M059J (cell line): ENCODE measurements at regions not wholly inside any gene's neighbourhood (a gene's known extent, or its start where the extent isn't known, plus 50 kb on each side); places are given as distances from the start of the nearest gene placed in this dataset.

Source experiments
- DNase-seq: peaks from one replicate; pipeline ENCODE4 v3.0.0-alpha.2; 2012; ENCODE audit warnings: low read depth

DNA sequence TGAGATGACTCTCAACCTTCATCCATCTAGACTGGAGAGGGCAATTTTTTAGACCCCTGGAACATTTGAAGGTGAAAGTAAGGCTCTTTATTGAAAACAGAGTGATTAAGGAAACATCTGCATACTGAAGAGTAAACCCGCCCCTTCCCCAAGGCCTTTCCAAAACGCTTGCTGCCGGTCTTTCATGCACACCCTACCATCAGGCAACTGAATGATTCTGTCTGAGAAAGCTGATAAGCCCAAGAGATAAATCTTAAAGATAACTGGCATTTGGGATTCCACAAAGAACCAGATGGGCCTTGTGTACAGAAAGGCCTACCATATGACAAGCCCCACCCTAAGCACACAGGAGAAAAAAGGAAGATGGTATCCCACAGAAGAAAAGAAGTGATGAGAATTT, 54.4 kb upstream of the PIK3R1 start:
- no peak for DNase-seq

DNA sequence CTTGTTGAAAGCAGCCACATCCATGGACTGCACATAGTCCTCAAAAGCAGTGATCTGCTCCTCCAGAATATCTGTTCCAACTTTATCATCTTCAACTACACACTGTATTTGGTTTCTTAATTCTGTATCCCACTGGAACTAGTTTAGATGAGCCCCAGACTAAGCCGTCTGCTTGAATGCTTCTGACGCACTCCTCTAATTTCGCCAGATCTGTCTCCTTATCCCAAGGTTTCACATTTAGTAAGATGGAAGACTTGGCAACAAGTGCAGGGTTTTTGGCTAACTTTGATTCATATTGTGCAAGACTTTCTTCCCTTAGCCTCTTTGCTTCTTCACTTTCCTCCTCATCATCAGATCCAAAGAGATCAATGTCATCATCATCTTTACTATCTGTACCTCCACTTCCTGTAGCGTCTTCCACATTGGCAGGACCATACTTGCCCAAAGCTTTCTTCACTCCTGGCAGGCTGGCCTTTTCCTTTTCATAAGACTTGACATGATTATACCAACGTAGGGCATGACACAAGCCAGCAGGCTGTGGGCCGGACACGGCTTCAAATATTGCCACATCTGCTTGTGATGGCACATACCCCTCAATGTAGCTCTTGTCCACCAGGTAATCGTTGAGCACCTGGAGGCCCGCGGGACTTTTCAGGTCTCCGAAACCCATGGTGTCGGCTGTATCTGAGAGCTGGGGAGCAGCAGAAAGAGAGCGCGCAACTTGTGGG, 56.2 kb upstream of the PIK3R1 start:
- DNase-seq = no peak

DNA sequence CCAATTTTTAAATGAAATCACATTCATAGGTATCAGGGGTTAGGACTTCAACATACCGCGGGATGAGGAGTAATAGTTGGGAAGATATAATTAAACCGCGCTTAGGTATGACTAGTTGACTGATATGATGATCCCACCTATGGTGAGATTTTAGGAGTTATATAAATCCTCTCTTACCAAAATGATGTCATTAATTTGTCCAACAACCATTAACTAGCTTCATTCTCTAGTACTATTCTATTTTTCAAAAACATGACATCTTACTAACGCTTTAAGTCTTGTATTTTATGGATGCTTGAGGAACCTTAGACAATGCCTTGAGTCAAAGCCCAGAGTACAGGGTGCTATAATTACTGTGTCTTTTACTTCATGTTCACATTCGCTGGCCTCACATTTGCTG, 59.6 kb upstream of the PIK3R1 start:
- no peak for DNase-seq

DNA sequence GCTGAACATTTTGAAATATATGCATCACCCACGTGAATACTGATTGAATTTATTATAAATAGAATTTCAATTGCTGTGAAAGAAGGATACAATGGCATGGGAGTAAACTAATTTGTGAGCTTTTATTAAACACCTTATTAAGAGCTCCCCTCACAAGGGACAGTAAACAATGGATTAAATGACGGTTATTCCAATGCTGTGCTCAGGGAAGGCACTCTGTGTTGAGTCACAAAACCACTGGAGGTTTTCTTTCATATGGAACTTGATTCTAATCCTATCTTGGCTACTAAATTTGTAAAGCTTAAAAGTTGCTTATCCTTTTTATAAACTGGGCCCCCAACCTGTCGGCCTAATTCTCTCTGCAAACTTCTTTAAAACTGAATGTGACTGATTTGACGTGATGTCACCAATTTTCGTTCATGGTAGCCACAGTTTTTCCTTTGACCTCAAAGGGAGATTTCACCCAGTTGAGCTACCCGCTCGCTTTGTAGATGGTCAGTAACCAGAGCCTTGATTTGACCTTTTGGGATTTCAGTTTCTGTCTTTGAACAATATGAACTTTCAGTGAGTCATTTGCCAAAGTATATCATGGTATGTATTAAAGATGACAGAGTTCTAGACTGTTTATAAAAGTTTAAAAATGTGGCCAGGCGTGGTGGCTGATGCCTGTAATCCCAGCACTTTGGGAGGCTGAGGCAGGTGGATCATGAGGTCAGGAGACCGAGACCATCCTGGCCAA, 61.3 kb upstream of the PIK3R1 start:
- no peak for DNase-seq

DNA sequence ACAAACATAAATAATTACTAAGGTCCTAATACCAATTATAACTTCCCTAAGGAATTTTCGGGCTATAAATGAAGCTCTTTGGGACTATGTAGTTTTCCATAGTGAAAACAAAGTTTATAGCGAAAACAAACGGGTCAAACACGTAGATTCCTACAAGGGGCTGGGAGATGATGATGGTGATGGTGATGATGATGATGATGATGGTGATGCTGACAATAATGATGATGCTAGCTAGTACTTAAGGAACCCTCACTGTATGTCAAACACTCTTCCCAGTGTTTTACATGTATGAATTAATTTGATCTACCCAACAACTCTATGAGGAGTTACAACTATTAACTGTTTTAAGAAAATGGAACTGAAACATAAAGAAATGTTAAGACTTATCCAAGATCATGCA, 63.7 kb upstream of the PIK3R1 start:
- DNase-seq = no peak

DNA sequence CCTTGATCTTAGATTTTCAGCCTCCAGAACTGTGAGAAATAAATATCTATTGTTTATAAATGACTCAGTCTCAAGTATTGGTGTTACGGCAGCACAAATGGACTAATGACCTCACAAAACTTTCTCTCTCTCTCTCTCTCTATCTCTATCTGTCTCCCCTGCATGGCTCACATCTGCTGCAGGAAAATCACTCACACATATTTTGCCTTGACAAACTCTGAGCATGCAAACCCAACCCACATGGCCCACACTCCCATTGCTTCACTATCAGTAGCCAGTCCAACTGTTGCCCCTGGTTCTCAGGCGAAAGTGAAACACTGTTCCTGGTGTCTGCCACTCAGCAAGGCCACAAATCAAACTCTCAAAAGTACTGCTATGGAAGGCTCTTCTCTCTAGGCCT, 66.4 kb upstream of the PIK3R1 start:
- DNase-seq = peak; percentile 29

DNA sequence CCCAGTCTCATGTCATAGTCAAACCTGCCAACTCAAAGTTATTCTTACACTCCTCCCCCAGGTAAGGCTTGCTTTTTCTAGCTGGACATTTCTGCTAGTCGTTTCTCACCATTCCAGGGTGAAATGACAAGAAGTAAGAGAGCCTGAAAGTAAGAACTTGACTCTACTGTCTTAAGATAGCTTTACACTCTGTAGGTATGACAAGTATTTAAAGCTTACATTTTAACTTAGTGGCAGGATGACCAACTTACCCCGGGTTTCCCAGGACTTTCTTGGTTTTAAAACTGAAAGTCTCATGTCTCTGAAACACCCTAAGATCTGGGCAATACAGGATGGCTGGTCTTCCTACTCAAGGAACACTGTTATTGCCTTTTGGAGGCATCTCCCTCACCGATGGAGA, 67.5 kb upstream of the PIK3R1 start:
- DNase-seq = no peak

DNA sequence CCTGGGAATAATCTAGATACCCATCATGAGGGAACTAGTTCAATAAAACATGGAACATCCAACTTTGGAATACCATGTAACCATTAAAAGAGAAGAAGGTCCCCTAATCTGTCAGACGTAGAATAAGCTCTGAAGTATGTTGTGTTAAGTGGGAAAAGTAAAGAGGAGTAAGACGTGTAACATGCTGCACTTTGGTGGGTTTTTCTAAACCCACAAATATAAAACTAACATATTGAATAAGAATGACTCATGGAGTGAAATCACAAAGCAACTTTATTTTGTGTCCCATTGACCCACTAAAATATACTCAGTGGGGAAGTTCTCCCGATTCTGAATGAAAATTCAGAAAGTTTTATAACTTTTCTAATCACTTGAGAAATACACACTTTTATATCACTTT, 67.9 kb upstream of the PIK3R1 start:
- no peak for DNase-seq

DNA sequence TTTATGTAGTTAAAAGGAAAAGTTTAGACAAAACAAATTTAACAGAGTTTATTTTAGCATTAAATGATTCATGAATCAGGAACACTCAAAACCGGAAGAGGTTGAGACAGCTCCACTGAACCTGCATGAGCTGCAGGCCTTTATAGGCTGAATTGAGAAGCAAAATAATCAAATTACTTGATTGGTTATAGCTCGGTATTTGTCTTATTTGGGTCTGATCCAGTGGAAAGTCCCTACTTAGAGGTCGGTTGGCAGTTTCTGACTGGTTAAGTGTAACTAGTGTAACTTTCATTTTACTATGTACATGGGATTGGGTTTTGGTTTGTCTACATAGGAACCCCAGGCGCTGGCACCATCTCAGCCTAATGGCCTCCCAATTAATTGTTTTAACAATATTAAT, 74.1 kb upstream of the PIK3R1 start:
- peak; percentile 71 for DNase-seq

DNA sequence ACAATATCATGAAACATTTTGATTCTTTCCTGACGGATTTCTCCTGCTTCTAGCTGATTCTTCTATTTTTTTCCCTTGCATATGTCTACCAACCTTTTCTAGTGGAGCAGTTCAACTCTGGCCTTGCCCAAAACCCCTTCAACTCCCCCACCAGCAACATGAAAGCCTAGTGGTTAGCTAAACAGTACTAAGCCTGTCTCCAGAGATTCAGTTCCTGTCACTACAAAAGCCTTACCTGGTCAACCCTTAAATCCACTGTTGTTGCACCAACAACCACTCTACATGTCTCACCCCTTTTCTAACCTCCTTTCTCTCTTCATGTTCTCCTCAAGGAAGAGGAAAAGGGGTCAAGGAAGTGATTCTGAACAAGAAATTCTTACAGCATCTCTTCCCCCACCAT, 74.8 kb upstream of the PIK3R1 start:
- DNase-seq = no peak

DNA sequence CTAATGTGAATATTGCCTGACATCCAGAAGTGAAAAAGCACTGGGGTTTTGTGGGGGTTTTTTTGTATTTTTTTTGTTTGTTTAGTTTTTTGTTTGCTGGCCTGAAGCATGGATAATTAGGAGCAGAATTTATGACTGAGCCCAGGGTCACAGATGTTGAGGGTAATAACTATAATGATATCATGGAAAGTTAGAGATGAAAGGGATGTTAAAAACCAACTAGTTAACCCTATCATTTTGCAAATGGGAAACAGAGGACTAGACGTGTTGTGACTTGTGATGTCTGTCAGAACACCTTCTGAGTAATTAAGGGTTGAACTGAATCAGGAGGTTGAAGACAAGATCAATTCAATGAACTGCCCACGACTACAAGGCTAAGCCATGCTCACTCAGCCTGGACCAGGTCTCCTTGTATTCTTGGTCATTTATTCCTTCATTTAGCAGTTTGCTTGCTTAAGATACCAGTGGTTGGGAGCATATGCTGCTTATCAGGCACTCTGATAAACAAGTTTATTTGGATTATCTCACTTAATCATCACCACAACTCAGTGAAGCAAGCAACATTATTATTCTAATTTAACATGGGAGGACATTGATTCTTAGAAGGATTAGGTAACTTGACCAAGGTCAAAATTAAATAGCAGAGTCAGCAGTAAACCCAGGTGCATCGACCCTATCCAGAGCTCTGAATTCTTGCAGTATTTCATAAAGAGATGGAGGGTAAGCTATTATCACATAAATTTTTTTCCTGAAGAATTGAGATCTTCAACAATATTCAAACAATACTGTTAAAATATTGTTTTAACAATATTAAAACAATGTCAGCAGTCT, 75.7 kb upstream of the PIK3R1 start:
- peak; percentile 14 for DNase-seq

DNA sequence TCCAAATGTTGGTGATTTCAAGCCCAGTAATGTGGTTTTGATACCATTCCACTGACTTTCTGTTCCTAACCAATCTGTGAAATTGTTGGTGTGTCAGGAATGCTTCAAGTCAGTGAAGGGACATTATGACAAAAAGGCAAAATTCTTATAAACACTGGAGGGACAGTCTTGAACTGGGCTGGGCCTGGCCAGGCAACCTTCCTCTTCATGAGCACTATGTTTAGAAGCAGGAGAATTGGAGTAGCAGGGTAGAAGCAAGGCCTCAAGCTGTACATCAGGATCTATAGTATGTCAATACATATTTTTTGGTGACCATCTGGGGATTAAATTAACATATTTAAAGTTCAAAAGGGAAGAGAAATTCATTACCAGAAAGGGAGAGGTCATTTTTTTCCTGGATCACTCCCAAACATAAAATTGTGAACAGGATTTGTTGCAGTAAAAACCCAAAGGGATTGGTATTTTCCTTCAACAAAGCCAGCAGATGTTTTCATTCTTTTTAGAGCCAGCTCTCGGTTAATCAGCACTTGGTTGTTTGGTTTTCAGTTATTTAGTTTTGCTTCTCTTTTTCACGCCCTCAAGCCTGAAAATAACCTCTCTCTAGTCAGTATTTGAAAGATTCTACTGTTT, 77.9 kb upstream of the PIK3R1 start:
- peak; percentile 43 for DNase-seq

DNA sequence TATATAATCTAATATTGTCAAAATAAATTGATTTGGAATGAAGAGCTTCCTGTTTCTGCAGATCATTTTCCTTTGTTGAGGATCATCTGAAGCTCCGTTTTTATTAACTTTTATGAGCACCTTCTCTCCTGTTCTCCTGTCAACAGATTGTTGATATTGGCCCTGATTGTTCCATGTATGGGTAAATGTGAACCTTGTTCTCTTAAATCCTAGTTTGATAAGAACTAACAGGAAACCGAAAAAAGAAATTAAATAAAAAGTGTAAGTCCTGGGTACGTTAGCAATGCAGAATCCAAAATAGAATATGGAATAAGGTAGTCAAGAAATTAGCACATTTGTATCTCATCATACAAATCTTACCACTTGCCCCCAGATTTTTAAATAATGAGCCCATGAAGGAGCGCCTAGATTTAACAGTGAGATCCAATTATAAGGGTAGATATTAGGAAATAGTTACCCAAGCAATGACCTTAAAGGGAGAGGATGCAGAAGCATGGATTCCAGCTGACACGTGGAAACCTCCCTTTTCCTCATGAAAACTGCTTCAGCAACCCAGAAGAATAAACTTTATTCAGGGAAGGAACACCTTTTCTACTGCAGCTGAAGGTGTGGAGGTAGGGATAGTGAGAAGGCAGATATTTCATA, 80.8 kb upstream of the PIK3R1 start:
- DNase-seq = no peak

DNA sequence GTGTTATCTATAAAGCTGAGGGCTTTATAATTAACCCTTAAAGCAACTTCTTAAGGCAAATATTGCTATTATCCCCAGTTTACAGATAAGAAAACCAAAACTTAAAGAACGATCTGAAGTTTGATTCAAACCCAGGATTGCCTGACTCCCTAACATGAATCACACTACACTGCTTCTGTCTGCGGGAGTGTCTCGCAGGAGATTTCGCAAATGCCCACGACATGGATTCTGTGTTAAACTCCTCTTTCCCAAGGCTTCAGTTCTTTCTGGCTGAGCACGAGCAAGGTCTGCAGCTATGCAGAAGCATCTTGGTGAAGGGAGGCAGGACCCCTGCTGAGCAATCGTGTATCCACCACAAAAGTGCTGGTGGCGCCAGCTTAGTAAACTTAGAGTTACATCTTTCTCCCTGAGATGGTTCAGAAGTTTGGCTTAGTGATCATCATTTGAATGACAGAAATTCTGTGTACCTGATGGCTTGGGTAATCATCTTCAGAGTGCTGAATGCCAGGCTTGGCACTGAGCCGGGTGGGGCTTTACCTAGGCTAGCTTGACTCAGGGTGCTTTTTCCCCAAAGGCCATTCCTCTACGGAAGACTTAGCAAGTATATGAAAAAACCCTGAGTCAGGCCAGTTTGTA, 81.4 kb upstream of the PIK3R1 start:
- no peak for DNase-seq

DNA sequence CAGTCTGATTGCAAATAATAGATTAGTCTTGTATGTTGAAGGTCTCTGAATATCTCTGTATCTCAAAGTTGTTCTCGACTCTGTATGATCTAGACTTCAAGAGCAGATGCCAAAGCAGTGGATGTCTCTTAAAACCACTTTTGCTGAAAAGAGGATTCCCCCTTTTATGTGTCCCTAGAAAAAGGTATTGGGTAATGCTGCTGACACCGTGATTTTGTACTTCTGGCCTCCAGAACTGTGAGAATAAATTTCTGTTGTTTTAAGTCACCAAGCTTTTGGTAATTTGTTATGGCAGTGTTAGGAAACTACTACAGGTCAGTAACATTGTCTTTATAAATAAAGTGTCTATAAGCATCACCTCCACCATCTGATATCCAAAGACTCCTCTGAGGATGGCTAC, 85.3 kb upstream of the PIK3R1 start:
- DNase-seq = no peak

DNA sequence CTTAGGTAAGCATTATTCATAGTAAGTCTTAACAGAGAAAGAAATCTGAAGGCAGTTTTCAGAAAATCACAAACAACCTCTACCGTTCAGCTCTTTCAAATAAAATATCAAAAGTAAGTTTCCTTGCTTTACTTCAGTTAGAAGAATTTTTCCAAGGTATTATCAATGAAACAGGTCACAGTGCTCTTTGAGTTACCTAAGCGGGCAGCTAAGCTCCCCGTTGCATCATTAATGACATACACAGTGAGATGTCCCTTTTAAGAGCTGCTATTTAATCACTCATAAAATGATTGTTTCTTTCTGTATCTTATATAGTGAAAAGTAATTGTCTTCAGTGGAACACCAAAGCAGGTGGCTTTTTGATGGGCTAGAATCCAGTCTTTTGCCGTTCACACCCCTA, 86.2 kb upstream of the PIK3R1 start:
- DNase-seq = no peak

DNA sequence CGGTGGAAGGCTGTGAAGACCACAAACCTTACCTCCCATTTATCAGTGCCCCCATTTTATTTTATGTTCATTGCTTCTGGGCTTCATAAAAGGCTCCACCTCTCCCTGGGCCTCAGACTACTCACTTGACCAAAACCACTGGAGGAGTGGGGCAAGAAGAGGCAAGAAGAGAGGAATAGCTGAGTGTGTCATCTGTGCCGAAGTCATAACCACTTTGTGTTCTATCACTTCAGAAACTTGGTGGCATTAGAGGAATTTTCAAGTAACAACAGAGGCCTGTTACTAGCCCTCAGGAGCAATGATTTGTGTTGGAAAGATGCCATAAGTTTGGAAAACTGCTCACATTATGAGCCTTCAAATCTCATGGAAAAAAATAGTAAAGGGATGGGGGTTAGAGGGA, 88.7 kb upstream of the PIK3R1 start:
- no peak for DNase-seq

DNA sequence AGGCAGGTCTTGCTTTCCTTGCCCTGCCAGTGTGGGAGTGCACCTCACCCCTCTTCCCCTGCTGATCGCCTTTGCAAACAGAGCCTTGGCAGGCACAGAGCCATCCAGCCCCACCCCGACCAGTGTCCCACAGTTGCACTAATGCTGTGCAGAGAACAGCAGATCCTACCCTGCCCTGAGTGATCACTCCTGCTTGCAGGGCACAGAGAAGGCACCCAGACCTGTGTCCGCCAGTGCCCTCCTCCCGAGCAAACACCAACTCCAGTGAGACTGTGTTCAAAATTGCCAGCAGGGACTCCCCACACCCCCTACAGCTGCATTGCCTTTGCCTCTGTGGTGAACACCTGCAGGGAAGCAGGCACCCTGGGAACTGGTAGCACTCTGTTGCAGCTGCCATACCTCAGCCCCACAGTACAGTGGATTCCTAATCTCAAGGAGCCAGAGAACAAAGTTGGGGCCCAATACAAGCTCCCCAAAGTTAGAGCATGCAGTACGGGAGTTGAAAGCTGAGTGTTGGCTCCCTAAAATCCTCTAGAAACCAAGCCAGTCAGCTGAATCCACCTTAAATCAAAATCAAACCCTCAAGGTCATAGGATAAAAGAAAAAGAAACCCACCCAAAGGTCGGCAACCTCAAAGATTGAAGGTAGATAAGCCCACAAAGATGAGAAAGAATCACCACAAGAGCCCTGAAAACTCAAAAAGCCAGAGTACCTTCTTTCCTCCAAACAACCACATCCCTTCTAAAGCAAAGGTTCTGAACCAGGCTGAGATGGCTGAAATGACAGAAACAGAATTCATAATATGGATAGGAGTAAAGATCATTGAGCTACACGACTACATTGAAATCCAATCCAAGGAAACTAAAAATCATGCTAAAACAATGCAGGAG, 92.9 kb upstream of the PIK3R1 start:
- DNase-seq = no peak

DNA sequence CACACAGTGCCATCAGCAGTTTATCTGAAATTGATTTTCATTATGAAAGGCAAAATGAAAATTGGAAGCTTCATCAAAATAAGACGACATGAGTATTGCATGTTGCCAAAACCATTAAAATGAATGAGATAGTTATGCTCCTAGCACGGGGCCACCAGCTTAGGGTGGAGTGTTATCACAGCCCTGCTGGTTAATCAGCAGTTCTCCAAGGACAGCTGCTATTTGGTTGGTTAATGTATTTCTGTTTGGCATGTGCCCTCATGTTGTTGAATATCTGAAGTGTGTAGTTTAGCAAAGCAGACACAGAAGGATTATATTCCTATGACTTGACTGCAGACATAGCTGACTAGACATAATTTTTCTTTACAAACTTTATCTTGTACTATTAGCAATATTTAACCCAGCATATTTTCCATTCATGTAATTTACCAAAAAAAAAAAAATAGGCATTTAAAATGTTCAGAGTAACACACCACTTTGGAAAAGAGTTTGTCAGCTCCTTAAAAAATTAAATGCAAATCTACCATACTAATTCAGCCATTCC, 98.6 kb upstream of the PIK3R1 start:
- DNase-seq = no peak

DNA sequence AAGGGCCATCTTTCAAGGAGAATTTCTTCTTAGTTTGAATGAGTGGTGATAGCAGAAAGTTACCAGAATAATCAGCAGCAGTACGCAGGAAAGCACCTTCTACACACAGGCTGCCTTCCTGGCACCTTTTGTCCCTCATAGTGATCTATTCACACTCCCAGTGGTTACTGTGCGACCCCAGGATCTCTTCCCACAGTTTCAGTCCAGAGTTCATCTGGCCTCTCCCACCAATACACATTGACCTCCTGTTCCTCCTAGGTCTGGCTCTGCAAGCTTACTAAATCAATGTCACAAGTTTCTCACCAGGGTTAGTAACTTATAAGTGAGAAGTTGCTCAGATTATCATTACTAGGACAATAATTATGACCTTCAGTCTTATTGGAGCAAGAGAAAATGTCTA, 99.1 kb upstream of the PIK3R1 start:
- DNase-seq = no peak
